ENCODE measurements at regions not wholly inside any gene's neighbourhood (a gene's known extent, or its start where the extent isn't known, plus 50 kb on each side); places are given as distances from the start of the nearest gene placed in this dataset.

DNA sequence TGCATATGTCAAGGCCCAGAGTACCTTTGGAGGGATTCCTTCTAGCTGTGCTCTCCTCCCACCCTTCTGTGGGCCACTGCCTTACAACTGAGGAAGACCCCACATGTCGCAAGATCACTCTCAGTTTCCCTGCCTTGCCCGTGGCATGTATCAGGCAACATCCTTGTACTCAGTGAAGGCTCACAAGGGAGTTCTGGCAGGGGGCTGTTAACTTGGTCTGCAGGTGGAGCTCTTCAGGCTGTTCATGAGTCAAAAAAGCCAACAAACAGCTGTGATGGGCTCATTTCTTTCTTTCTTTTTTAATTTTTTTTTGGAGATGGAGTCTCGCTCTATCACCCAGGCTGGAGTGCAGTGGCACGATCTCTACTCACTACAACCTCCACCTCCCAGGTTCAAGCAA, 513.0 kb upstream of the ANKRD30A start:
- Histone ChIP-seq H3K27ac (ENCODE audit: insufficient read depth, low read length) (no peak overlapping the region), H2BK15ac (ENCODE audit: low read depth, low read length) (no peak overlapping the region), H3K9me1 (ENCODE audit: insufficient read depth, low read length) (0 out of 2 replicates have a peak, but pooled peaks cover 2% of the 10 kb centered on the region), H3K4me1 (ENCODE audit: control insufficient read depth, insufficient read depth, low read length) (peaks cover 8% of the 10 kb centered on the region), H2BK5ac (ENCODE audit: low read depth, low read length, poor library complexity, severe bottlenecking) (no peak overlapping the region), H3K4me3 (ENCODE audit: insufficient read depth, low read depth, low read length) (no peak overlapping the region), H2AK9ac (replicated peaks; ENCODE audit: low read depth, low read length, poor library complexity) (no peak overlapping the region), H2BK120ac (ENCODE audit: low read depth, low read length) (no peak overlapping the region), H4K91ac (ENCODE audit: insufficient read depth, low read depth, low read length) (no peak overlapping the region), H4K20me1 (ENCODE audit: insufficient read depth, low read length) (no peaks in the 10 kb centered on the region), H3K56ac (ENCODE audit: extremely low read depth, insufficient read depth, low read length) (no peak overlapping the region), H3K9me3 (ENCODE audit: control insufficient read depth, insufficient read depth, low read length) (no peaks in the 10 kb centered on the region), H3K4me2 (ENCODE audit: low read depth, low read length) (no peak overlapping the region), H3K36me3 (ENCODE audit: control insufficient read depth, insufficient read depth, low read length) (no peaks in the 10 kb centered on the region), H3K79me1 (ENCODE audit: low read depth in 1 of 2, low read length in 2 of 2) (no peaks in the 10 kb centered on the region), H4K8ac (ENCODE audit: low read depth in 2 of 2, low read length in 2 of 2) (no peak overlapping the region), H4K5ac (ENCODE audit: low read depth, low read length) (no peak overlapping the region), H3K4ac (ENCODE audit: low read depth, low read length) (peak overlapping the region; percentile 23), H2BK20ac (ENCODE audit: low read depth, low read length) (no peak overlapping the region), H3K23ac (ENCODE audit: low read depth, low read length) (peak overlapping the region; percentile 7; the same call in 1 of the 2 replicates), H3K27me3 (ENCODE audit: control insufficient read depth, insufficient read depth, low read length) (no peaks in the 10 kb centered on the region), H3K18ac (ENCODE audit: low read depth, low read length) (no peak overlapping the region), H3K14ac (replicated peaks; ENCODE audit: low read depth, low read length) (no peak overlapping the region), H2AFZ (replicated peaks; ENCODE audit: low read length, poor library complexity) (no peak overlapping the region), H2AK5ac (ENCODE audit: low read depth, low read length) (no peak overlapping the region), H3K9ac (ENCODE audit: low read depth, low read length) (no peak overlapping the region)
- dilution Hi-C loops (cut with HindIII; ENCODE audit: low sequenced_read_pairs, unreplicated experiment) = no loop called here
- CTCF ChIA-PET = interaction anchor here (0.6 kb wide), 1 partner anchor 23 kb away, joined by 3 read pairs; no protein-coding TSS in a partner anchor
- no peak for TF ChIP-seq RAD21 (IDR thresholded peaks at IDR 0.05; ENCODE audit: low read length)
- no peak for TF ChIP-seq MAZ (IDR thresholded peaks at IDR 0.05; ENCODE audit: borderline replicate concordance, low read depth, low read length)
- no peak for TF ChIP-seq POLR2A (IDR thresholded peaks at IDR 0.05; ENCODE audit: low read depth, low read length)
- no peak for TF ChIP-seq MAFK (IDR thresholded peaks at IDR 0.05; ENCODE audit: low read depth, low read length)
- TF ChIP-seq, protein P1, sequence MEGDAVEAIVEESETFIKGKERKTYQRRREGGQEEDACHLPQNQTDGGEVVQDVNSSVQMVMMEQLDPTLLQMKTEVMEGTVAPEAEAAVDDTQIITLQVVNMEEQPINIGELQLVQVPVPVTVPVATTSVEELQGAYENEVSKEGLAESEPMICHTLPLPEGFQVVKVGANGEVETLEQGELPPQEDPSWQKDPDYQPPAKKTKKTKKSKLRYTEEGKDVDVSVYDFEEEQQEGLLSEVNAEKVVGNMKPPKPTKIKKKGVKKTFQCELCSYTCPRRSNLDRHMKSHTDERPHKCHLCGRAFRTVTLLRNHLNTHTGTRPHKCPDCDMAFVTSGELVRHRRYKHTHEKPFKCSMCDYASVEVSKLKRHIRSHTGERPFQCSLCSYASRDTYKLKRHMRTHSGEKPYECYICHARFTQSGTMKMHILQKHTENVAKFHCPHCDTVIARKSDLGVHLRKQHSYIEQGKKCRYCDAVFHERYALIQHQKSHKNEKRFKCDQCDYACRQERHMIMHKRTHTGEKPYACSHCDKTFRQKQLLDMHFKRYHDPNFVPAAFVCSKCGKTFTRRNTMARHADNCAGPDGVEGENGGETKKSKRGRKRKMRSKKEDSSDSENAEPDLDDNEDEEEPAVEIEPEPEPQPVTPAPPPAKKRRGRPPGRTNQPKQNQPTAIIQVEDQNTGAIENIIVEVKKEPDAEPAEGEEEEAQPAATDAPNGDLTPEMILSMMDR (conservative IDR thresholded peaks at IDR 0.05; ENCODE audit: low read depth, low read length) = no peak
- TF ChIP-seq, protein P2, sequence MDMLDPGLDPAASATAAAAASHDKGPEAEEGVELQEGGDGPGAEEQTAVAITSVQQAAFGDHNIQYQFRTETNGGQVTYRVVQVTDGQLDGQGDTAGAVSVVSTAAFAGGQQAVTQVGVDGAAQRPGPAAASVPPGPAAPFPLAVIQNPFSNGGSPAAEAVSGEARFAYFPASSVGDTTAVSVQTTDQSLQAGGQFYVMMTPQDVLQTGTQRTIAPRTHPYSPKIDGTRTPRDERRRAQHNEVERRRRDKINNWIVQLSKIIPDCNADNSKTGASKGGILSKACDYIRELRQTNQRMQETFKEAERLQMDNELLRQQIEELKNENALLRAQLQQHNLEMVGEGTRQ (IDR thresholded peaks at IDR 0.05; ENCODE audit: low read depth, low read length) = no peak
- TF ChIP-seq FOS (IDR thresholded peaks at IDR 0.05; ENCODE audit: low read depth, low read length) = no peak
- no peak for TF ChIP-seq RFX5 (IDR thresholded peaks at IDR 0.05; ENCODE audit: low read depth, low read length)
- no peak for TF ChIP-seq CEBPB (IDR thresholded peaks at IDR 0.05; ENCODE audit: low read depth, low read length)
- TF ChIP-seq NFE2L2 (IDR thresholded peaks at IDR 0.05; ENCODE audit: low read depth, low read length) = no peak
- no peak for TF ChIP-seq BHLHE40 (IDR thresholded peaks at IDR 0.05; ENCODE audit: low read depth, low read length)
- TF ChIP-seq, protein P3, sequence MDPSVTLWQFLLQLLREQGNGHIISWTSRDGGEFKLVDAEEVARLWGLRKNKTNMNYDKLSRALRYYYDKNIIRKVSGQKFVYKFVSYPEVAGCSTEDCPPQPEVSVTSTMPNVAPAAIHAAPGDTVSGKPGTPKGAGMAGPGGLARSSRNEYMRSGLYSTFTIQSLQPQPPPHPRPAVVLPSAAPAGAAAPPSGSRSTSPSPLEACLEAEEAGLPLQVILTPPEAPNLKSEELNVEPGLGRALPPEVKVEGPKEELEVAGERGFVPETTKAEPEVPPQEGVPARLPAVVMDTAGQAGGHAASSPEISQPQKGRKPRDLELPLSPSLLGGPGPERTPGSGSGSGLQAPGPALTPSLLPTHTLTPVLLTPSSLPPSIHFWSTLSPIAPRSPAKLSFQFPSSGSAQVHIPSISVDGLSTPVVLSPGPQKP (IDR thresholded peaks at IDR 0.05; ENCODE audit: borderline replicate concordance, low read depth, low read length) = no peak
- no peak for TF ChIP-seq CHD1 (IDR thresholded peaks at IDR 0.05; ENCODE audit: low read depth, low read length)
- no peak for TF ChIP-seq SMC3 (IDR thresholded peaks at IDR 0.05; ENCODE audit: low read depth, low read length)
- TF ChIP-seq RCOR1 (IDR thresholded peaks at IDR 0.05; ENCODE audit: insufficient replicate concordance, low read length) = no peak
- ATAC-seq (ENCODE audit: low read depth) (no peak), DNase-seq (no peak)
- in situ Hi-C loops (cut with MboI; ENCODE audit: low sequenced_read_pairs) = no loop called here
- intact Hi-C loops (cut with micrococcal nuclease) = no loop called here
- POLR2A ChIA-PET (ENCODE audit: unreplicated experiment) = no interaction called here
- WGBS, 2 experiments (ENCODE audit: extremely low coverage in 2 of 2, insufficient read length in 1 of 2) = 92% methylated on average over 2 of the region's 4 CpGs; no CpG with 5 or more reads in 1 of the 2 experiments
- BruUV-seq (replicated peaks) = no TSS peak

All from IMR-90 (cell line).